PC-3 (cell line): ENCODE measurements at regions not wholly inside any gene's neighbourhood (a gene's known extent, or its start where the extent isn't known, plus 50 kb on each side); places are given as distances from the start of the nearest gene placed in this dataset.

Experiments
- ATAC-seq: fragments of 200-7000 bp; cut with Tn5 transposase; 2 replicates; pipeline ENCODE4 v1.9.1; 2020; ENCODE audit warnings: mild to moderate bottlenecking, moderate library complexity
- BruUV-seq: library from RNA; stranded (reverse); fragments of 400-500 nt; replicated peaks from 2 replicates; lab custom pipeline; 2021; lab: Mats Ljungman, UMichigan
- CTCF ChIA-PET: fragments of 300-600 bp; sonication (Branson Sonifier 250); formaldehyde crosslinking; loops from one replicate; lab custom pipeline; 2022; ENCODE audit warnings: antibody characterized with exemption; lab: Charles Lee
- POLR2A ChIA-PET: fragments of 300-600 bp; sonication (Branson Sonifier 250); formaldehyde crosslinking; loops from one replicate; lab custom pipeline; 2022; ENCODE audit warnings: antibody characterized with exemption; ENCODE audit not compliant: unreplicated experiment; lab: Charles Lee
- DNase-seq: peaks from one replicate; pipeline ENCODE4 v3.0.0-alpha.2; 2015
- H2AFZ ChIP-seq: fragments of 300-600 bp; sonication (generic); 2 replicates; pipeline ENCODE4 v1.6.0; 2016; ENCODE audit warnings: antibody characterized with exemption, low read length
- H3F3A ChIP-seq: fragments of 300-600 bp; sonication (generic); one replicate; pipeline ENCODE4 v1.6.0; 2017; ENCODE audit warnings: antibody characterized with exemption, low read length, control low read depth, mild to moderate bottlenecking; ENCODE audit not compliant: unreplicated experiment
- H3K27ac ChIP-seq: fragments of 300-600 bp; sonication (generic); 2 replicates; pipeline ENCODE4 v1.5.1; 2016; ENCODE audit warnings: mild to moderate bottlenecking, low read length
- H3K27me3 ChIP-seq: fragments of 300-600 bp; sonication (generic); 2 replicates; pipeline ENCODE4 v1.6.1; 2016; ENCODE audit warnings: low read length, mixed read lengths
- H3K36me3 ChIP-seq: fragments of 300-600 bp; sonication (generic); 2 replicates; pipeline ENCODE4 v1.6.1; 2016; ENCODE audit warnings: low read depth, mixed run types, low read length, mixed read lengths
- H3K4me1 ChIP-seq: fragments of 300-600 bp; sonication (generic); 2 replicates; pipeline ENCODE4 v1.5.1; 2016; ENCODE audit warnings: low read length; ENCODE audit not compliant: insufficient read depth
- H3K4me2 ChIP-seq: fragments of 300-600 bp; sonication (generic); 2 replicates; pipeline ENCODE4 v1.6.0; 2016; ENCODE audit warnings: low read length
- H3K4me3 ChIP-seq: fragments of 300-600 bp; sonication (generic); 2 replicates; pipeline ENCODE4 v1.5.1; 2016; ENCODE audit warnings: mild to moderate bottlenecking, low read length, mixed read lengths
- H3K79me2 ChIP-seq: fragments of 300-600 bp; sonication (generic); 2 replicates; pipeline ENCODE4 v1.6.1; 2017; ENCODE audit warnings: low read length, mixed read lengths
- H3K9ac ChIP-seq: fragments of 300-600 bp; sonication (generic); 2 replicates; pipeline ENCODE4 v1.6.0; 2016; ENCODE audit warnings: mild to moderate bottlenecking, low read length
- H3K9me2 ChIP-seq: fragments of 300-600 bp; sonication (generic); replicated peaks from 2 replicates; pipeline ENCODE4 v1.6.1; 2016; ENCODE audit warnings: mixed run types, low read length, mixed read lengths
- H3K9me3 ChIP-seq: fragments of 300-600 bp; sonication (generic); 2 replicates; pipeline ENCODE4 v1.6.1; 2016; ENCODE audit warnings: low read length, mixed read lengths
- H4K20me1 ChIP-seq: fragments of 300-600 bp; sonication (generic); 2 replicates; pipeline ENCODE4 v1.6.1; 2016; ENCODE audit warnings: low read length, mixed read lengths
- EZH2 ChIP-seq: fragments of 300-600 bp; sonication (generic); IDR thresholded peaks from one replicate; pipeline ENCODE4 v1.6.1; 2017; ENCODE audit warnings: antibody characterized with exemption, mild to moderate bottlenecking, low read length; ENCODE audit not compliant: unreplicated experiment
- EZH2phosphoT487 ChIP-seq: fragments of 300-600 bp; sonication (generic); IDR thresholded peaks from 2 replicates; pipeline ENCODE4 v1.6.1; 2018; ENCODE audit warnings: mild to moderate bottlenecking, antibody characterized with exemption, low read length, borderline replicate concordance
- intact Hi-C: fragments of 100-400 bp; cut with micrococcal nuclease; formaldehyde crosslinking; loops from 2 replicates; pipeline ENCODE4 v1.9.0; 2023
- TF ChIP-seq, protein P1 (sequence below): fragments of 300-600 bp; sonication (generic); conservative IDR thresholded peaks from 2 replicates; pipeline ENCODE4 v1.5.1; 2017; ENCODE audit warnings: antibody characterized with exemption, low read depth, mild to moderate bottlenecking, low read length

- Histone ChIP-seq H3K27ac (no peak overlapping the region), H3K36me3 (no peaks in the 10 kb centered on the region), H3K4me3 (no peak overlapping the region), H3K4me2 (no peak overlapping the region), H3K9me2 (no peaks in the 10 kb centered on the region), H2AFZ (no peak overlapping the region), H3K9ac (no peak overlapping the region), H3K79me2 (no peaks in the 10 kb centered on the region), H4K20me1 (no peaks in the 10 kb centered on the region), H3K27me3 (no peaks in the 10 kb centered on the region), H3K9me3 (no peaks in the 10 kb centered on the region), H3F3A (no peaks in the 10 kb centered on the region), H3K4me1 (no peaks in the 10 kb centered on the region)
- DNase-seq (no peak), ATAC-seq (no peak)
- intact Hi-C loops: no loop called here
- ChIA-PET POLR2A (no interaction called here), CTCF (no interaction called here)
- TF ChIP-seq, protein P1, sequence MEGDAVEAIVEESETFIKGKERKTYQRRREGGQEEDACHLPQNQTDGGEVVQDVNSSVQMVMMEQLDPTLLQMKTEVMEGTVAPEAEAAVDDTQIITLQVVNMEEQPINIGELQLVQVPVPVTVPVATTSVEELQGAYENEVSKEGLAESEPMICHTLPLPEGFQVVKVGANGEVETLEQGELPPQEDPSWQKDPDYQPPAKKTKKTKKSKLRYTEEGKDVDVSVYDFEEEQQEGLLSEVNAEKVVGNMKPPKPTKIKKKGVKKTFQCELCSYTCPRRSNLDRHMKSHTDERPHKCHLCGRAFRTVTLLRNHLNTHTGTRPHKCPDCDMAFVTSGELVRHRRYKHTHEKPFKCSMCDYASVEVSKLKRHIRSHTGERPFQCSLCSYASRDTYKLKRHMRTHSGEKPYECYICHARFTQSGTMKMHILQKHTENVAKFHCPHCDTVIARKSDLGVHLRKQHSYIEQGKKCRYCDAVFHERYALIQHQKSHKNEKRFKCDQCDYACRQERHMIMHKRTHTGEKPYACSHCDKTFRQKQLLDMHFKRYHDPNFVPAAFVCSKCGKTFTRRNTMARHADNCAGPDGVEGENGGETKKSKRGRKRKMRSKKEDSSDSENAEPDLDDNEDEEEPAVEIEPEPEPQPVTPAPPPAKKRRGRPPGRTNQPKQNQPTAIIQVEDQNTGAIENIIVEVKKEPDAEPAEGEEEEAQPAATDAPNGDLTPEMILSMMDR: no peak
- TF ChIP-seq EZH2 (no peak), EZH2phosphoT487 (no peak)
- no TSS peak for BruUV-seq
Measured at GRCh38 chr13:87287721-87288120, 383.4 kb upstream of the SLITRK5 start.

DNA sequence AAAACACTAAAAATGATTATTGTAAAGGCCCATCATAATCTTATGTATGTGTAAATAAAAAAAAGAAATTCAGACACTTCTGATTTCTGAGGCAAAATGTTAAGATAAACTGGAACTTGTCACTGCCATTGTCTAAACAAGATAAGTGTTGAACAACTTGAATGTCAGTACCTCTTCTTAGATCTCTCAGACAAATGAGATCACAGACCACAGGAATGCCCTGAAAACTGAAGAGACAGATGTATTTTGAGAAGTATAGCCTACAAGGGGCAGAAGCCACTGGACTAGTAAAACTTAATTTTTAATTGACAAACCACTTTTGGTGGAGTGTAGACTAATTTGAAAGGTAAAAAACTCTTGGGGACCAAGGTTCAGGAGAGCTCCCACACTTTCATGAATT, 375.5 kb upstream of the SLITRK5 start:
- no peaks in the 10 kb centered on the region for H3K79me2 ChIP-seq
- no peaks in the 10 kb centered on the region for H3F3A ChIP-seq
- DNase-seq (no peak), ATAC-seq (no peak)
- H3K4me3 ChIP-seq: no peak overlapping the region
- H4K20me1 ChIP-seq: no peaks in the 10 kb centered on the region
- no TSS peak for BruUV-seq
- H3K36me3 ChIP-seq: no peaks in the 10 kb centered on the region
- intact Hi-C loops: no loop called here
- CTCF ChIA-PET: no interaction called here
- no peak overlapping the region for H2AFZ ChIP-seq
- H3K27me3 ChIP-seq: no peaks in the 10 kb centered on the region
- POLR2A ChIA-PET: no interaction called here
- no peaks in the 10 kb centered on the region for H3K4me1 ChIP-seq
- TF ChIP-seq EZH2 (no peak), EZH2phosphoT487 (no peak)
- TF ChIP-seq, protein P1: no peak
- H3K27ac ChIP-seq: no peak overlapping the region
- H3K9me2 ChIP-seq: no peaks in the 10 kb centered on the region
- no peaks in the 10 kb centered on the region for H3K9me3 ChIP-seq
- H3K4me2 ChIP-seq: no peak overlapping the region
- no peak overlapping the region for H3K9ac ChIP-seq

DNA sequence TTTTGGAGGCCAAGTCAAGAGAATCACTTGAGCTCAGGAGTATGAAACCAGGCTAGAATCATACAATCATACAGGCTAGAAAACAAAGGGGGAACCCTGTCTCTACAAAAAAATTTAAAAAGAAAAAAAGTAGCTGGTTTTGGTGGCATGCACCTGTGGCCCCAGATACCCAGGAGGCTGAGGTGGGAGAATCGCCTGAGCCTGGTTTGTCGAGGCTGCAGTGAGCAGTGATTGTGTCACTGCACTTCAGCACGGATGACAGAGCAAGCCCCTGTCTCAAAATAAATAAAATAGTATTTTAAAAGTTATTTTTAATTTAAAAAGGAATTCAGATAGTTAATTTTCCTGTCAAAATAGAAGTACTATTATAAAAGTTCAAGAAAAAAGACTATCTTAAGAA, 369.1 kb upstream of the SLITRK5 start:
- no peak for ATAC-seq
- Histone ChIP-seq H4K20me1 (no peaks in the 10 kb centered on the region), H3K9me2 (no peaks in the 10 kb centered on the region), H3K9me3 (no peaks in the 10 kb centered on the region), H3K4me3 (no peak overlapping the region), H3K79me2 (no peaks in the 10 kb centered on the region), H2AFZ (no peak overlapping the region), H3K27me3 (no peaks in the 10 kb centered on the region), H3K9ac (no peak overlapping the region), H3F3A (no peaks in the 10 kb centered on the region), H3K4me1 (no peaks in the 10 kb centered on the region), H3K36me3 (no peaks in the 10 kb centered on the region), H3K4me2 (no peak overlapping the region), H3K27ac (no peak overlapping the region)
- BruUV-seq: no TSS peak
- no peak for DNase-seq
- ChIA-PET CTCF (no interaction called here), POLR2A (no interaction called here)
- intact Hi-C loops: no loop called here
- TF ChIP-seq EZH2 (no peak), EZH2phosphoT487 (no peak)
- TF ChIP-seq, protein P1: no peak
